B cell (primary cell): ENCODE measurements at regions not wholly inside any gene's neighbourhood (a gene's known extent, or its start where the extent isn't known, plus 50 kb on each side); places are given as distances from the start of the nearest gene placed in this dataset.

Source experiments
- EZH2 ChIP-seq: IDR thresholded peaks from 2 replicates; pipeline ENCODE4 v1.6.1; 2012; ENCODE audit warnings: borderline replicate concordance, low read depth, mild to moderate bottlenecking, moderate library complexity, low read length; ENCODE audit not compliant: insufficient read depth, poor library complexity, severe bottlenecking
- TF ChIP-seq, protein P1 (sequence below): fragments of 200-600 bp; IDR thresholded peaks from one replicate; pipeline ENCODE4 v1.8.0; 2022; ENCODE audit warnings: antibody characterized with exemption, mild to moderate bottlenecking

GRCh38 chr13:89029062-89029461 lies 1357.9 kb downstream of the SLITRK5 start:
- TF ChIP-seq EZH2 = no peak
- TF ChIP-seq, protein P1, sequence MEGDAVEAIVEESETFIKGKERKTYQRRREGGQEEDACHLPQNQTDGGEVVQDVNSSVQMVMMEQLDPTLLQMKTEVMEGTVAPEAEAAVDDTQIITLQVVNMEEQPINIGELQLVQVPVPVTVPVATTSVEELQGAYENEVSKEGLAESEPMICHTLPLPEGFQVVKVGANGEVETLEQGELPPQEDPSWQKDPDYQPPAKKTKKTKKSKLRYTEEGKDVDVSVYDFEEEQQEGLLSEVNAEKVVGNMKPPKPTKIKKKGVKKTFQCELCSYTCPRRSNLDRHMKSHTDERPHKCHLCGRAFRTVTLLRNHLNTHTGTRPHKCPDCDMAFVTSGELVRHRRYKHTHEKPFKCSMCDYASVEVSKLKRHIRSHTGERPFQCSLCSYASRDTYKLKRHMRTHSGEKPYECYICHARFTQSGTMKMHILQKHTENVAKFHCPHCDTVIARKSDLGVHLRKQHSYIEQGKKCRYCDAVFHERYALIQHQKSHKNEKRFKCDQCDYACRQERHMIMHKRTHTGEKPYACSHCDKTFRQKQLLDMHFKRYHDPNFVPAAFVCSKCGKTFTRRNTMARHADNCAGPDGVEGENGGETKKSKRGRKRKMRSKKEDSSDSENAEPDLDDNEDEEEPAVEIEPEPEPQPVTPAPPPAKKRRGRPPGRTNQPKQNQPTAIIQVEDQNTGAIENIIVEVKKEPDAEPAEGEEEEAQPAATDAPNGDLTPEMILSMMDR = no peak
